Panc1 (cell line): ENCODE measurements at regions not wholly inside any gene's neighbourhood (a gene's known extent, or its start where the extent isn't known, plus 50 kb on each side); places are given as distances from the start of the nearest gene placed in this dataset.

ENCODE experiments used
- ATAC-seq: fragments of 200-7000 bp; cut with Tn5 transposase; 2 replicates; pipeline ENCODE4 v1.9.1; 2020; ENCODE audit warnings: mild to moderate bottlenecking, moderate library complexity
- BruUV-seq: library from RNA; stranded (reverse); fragments of 400-500 nt; replicated peaks from 2 replicates; lab custom pipeline; 2021; lab: Mats Ljungman, UMichigan
- CTCF ChIA-PET: fragments of 300-600 bp; sonication (Branson Sonifier 250); formaldehyde crosslinking; loops from one replicate; lab custom pipeline; 2022; ENCODE audit warnings: antibody characterized with exemption; lab: Charles Lee
- POLR2A ChIA-PET: fragments of 300-600 bp; sonication (Branson Sonifier 250); formaldehyde crosslinking; loops from one replicate; lab custom pipeline; 2022; ENCODE audit warnings: antibody characterized with exemption; lab: Charles Lee
- DNase-seq: peaks from one replicate; pipeline ENCODE4 v3.0.0-alpha.2; 2010; ENCODE audit warnings: low read depth, low spot score
- H3K27ac ChIP-seq: 2 replicates; pipeline ENCODE4 v1.5.1; 2011; ENCODE audit warnings: mild to moderate bottlenecking, low read length, inconsistent platforms
- H3K27me3 ChIP-seq: fragments of 200-500 bp; sonication (Bioruptor generic); 2 replicates; pipeline ENCODE4 v1.6.0; 2014; ENCODE audit warnings: low read length, inconsistent platforms; ENCODE audit not compliant: control insufficient read depth, insufficient read depth
- H3K36me3 ChIP-seq: fragments of 200-500 bp; sonication (Bioruptor generic); 2 replicates; pipeline ENCODE4 v1.5.1; 2014; ENCODE audit warnings: inconsistent platforms, mild to moderate bottlenecking, low read length, moderate library complexity; ENCODE audit not compliant: control insufficient read depth, insufficient read depth
- H3K4me1 ChIP-seq: 2 replicates; pipeline ENCODE4 v1.5.1; 2011; ENCODE audit warnings: inconsistent platforms, mild to moderate bottlenecking, low read length, moderate library complexity; ENCODE audit not compliant: control insufficient read depth, insufficient read depth
- H3K4me3 ChIP-seq, 2 experiments: 2 replicates each; pipeline ENCODE4 v1.5.1; 2011 to 2012; ENCODE audit warnings: low read depth in 2 of 2, low read length in 2 of 2, mild to moderate bottlenecking in 2 of 2, inconsistent platforms in 1 of 2, moderate library complexity in 1 of 2
- H3K9me3 ChIP-seq: fragments of 200-500 bp; sonication (Bioruptor generic); 2 replicates; pipeline ENCODE4 v1.5.1; 2014; ENCODE audit warnings: low read depth, mild to moderate bottlenecking, inconsistent platforms, low read length, moderate library complexity; ENCODE audit not compliant: control insufficient read depth, insufficient read depth
- POLR2AphosphoS5 ChIP-seq: IDR thresholded peaks from 2 replicates; pipeline ENCODE4 v1.6.1; 2012; ENCODE audit warnings: mild to moderate bottlenecking, low read depth, low read length, moderate library complexity
- REST ChIP-seq, 2 experiments: IDR thresholded peaks; 2 replicates each; pipeline ENCODE4 v1.6.1; 2011 to 2012; ENCODE audit warnings: low read depth in 2 of 2, control low read depth in 1 of 2, low read length in 1 of 2, mild to moderate bottlenecking in 1 of 2, moderate library complexity in 1 of 2; ENCODE audit not compliant: insufficient read depth in 1 of 2
- SIN3A ChIP-seq: IDR thresholded peaks from 2 replicates; pipeline ENCODE4 v1.6.1; 2012; ENCODE audit warnings: low read depth, mild to moderate bottlenecking, low read length, moderate library complexity, borderline replicate concordance; ENCODE audit not compliant: insufficient read depth
- TCF7L2 ChIP-seq: IDR thresholded peaks from 2 replicates; pipeline ENCODE4 v1.6.1; 2011; ENCODE audit warnings: mild to moderate bottlenecking, low read depth, low read length, inconsistent platforms
- in situ Hi-C: cut with HindIII; loops from 2 replicates; pipeline ENCODE4 v1.10.0; 2016; ENCODE audit warnings: low sequenced_read_pairs, low pct_unique_long_range_greater_than_20kb
- intact Hi-C: fragments of 100-400 bp; cut with micrococcal nuclease; formaldehyde crosslinking; loops from one replicate; pipeline ENCODE4 v1.10.0; 2022; ENCODE audit not compliant: unreplicated experiment
- TF ChIP-seq, protein P1 (sequence below): fragments of 450-650 bp; IDR thresholded peaks from 2 replicates; pipeline ENCODE4 v1.5.1; 2017; ENCODE audit warnings: mild to moderate bottlenecking

GRCh38 chr10:64829888-64830412, 1308.7 kb downstream of the REEP3 start:
- intact Hi-C loops (no loop called here), in situ Hi-C loops (no loop called here)
- H3K27me3 ChIP-seq, result no peaks in the 10 kb centered on the region
- TF ChIP-seq REST (IDR thresholded peaks at IDR 0.05; ENCODE audit: insufficient read depth in 1 of 2, low read depth in 2 of 2, low read length in 1 of 2), result no peak
- TF ChIP-seq SIN3A, result no peak
- TF ChIP-seq, protein P1, sequence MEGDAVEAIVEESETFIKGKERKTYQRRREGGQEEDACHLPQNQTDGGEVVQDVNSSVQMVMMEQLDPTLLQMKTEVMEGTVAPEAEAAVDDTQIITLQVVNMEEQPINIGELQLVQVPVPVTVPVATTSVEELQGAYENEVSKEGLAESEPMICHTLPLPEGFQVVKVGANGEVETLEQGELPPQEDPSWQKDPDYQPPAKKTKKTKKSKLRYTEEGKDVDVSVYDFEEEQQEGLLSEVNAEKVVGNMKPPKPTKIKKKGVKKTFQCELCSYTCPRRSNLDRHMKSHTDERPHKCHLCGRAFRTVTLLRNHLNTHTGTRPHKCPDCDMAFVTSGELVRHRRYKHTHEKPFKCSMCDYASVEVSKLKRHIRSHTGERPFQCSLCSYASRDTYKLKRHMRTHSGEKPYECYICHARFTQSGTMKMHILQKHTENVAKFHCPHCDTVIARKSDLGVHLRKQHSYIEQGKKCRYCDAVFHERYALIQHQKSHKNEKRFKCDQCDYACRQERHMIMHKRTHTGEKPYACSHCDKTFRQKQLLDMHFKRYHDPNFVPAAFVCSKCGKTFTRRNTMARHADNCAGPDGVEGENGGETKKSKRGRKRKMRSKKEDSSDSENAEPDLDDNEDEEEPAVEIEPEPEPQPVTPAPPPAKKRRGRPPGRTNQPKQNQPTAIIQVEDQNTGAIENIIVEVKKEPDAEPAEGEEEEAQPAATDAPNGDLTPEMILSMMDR, result no peak
- no peaks in the 10 kb centered on the region for H3K36me3 ChIP-seq
- ChIA-PET CTCF (no interaction called here), POLR2A (no interaction called here)
- H3K4me3 ChIP-seq, result no peak overlapping the region
- DNase-seq (no peak), ATAC-seq (no peak)
- no peaks in the 10 kb centered on the region for H3K4me1 ChIP-seq
- H3K27ac ChIP-seq, result no peak overlapping the region
- no TSS peak for BruUV-seq
- no peaks in the 10 kb centered on the region for H3K9me3 ChIP-seq

- no peaks in the 10 kb centered on the region for H3K4me1 ChIP-seq
- TF ChIP-seq REST (IDR thresholded peaks at IDR 0.05; ENCODE audit: insufficient read depth in 1 of 2, low read depth in 2 of 2, low read length in 1 of 2) (no peak), SIN3A (no peak), TCF7L2 (no peak), POLR2AphosphoS5 (no peak)
- TF ChIP-seq, protein P1, result no peak
- in situ Hi-C loops, result no loop called here
- no peak for DNase-seq
- ChIA-PET CTCF (no interaction called here), POLR2A (no interaction called here)
- no TSS peak for BruUV-seq
- no peaks in the 10 kb centered on the region for H3K9me3 ChIP-seq
- no peaks in the 10 kb centered on the region for H3K36me3 ChIP-seq
- ATAC-seq, result no peak
- H3K27ac ChIP-seq, result no peak overlapping the region
- no peaks in the 10 kb centered on the region for H3K27me3 ChIP-seq
- no peak overlapping the region for H3K4me3 ChIP-seq
- intact Hi-C loops, result no loop called here
These were observed 1309.7 kb downstream of the REEP3 start for GRCh38 chr10:64830869-64831268.
